ENCODE measurements at regions not wholly inside any gene's neighbourhood (a gene's known extent, or its start where the extent isn't known, plus 50 kb on each side); places are given as distances from the start of the nearest gene placed in this dataset.

DNA sequence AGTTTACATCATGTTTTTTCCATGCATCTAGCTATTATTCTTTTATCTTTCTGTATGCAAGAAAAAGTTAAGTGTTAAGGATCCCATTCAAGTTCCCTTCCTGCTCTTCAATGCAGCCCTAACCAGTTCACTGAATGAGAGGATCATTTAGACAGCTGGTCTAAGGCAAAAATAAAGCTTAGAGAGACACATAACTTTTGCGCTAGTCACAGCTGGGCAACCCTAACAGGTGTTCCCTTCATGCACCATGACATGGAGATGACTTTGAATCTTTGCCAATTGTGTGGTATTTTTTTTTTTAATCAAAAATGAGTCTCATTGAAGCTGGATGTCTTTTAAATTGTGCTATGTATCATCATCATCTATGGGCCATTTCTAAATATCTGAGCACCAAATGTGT is 393.8 kb upstream of the CYRIA start:
- no peaks in the 10 kb centered on the region for H3K4me1 Mint-ChIP-seq
- TF ChIP-seq, protein P1, sequence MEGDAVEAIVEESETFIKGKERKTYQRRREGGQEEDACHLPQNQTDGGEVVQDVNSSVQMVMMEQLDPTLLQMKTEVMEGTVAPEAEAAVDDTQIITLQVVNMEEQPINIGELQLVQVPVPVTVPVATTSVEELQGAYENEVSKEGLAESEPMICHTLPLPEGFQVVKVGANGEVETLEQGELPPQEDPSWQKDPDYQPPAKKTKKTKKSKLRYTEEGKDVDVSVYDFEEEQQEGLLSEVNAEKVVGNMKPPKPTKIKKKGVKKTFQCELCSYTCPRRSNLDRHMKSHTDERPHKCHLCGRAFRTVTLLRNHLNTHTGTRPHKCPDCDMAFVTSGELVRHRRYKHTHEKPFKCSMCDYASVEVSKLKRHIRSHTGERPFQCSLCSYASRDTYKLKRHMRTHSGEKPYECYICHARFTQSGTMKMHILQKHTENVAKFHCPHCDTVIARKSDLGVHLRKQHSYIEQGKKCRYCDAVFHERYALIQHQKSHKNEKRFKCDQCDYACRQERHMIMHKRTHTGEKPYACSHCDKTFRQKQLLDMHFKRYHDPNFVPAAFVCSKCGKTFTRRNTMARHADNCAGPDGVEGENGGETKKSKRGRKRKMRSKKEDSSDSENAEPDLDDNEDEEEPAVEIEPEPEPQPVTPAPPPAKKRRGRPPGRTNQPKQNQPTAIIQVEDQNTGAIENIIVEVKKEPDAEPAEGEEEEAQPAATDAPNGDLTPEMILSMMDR (IDR thresholded peaks at IDR 0.05; ENCODE audit: unreplicated experiment): no peak
- no peaks in the 10 kb centered on the region for H3K9me3 Mint-ChIP-seq
- no peak overlapping the region for H3K4me3 Mint-ChIP-seq
- no peak overlapping the region for H3K27ac Mint-ChIP-seq
- no peak for DNase-seq (ENCODE audit: low spot score in 2 of 2, unreplicated experiment in 2 of 2)
- H3K36me3 Mint-ChIP-seq: no peaks in the 10 kb centered on the region
- peaks cover 1% of the 10 kb centered on the region for H3K27me3 Mint-ChIP-seq (ENCODE audit: low read depth)

DNA sequence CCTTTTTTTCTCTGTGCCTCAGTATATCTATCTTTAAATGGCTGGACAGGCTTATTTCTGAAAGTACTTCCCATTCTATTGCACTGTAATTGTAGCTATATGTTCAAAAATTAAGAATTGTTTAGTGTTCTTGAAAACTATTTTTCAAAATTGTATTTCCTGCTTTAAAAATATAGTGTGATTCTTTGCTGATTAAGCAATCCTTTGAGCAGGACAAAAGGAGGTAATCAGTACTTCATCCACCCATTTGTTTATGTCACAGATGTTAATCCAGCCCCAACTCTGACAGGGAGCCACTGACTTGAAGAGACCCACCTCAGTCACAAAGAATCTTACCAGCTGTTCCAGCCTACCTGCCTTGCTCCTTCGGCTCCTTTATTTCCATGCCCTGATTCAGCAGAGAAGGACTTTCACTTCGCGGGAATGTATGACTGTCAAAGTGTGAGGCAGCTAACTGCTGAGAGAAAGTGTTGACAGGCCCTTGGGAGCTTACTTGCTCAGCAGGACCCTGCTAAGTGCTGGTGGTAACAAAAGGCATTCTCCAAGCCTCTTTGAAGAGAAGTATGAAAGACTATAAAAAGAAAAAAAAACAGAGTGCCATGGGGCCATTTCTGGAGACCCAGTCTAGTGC is 393.3 kb upstream of the CYRIA start:
- peaks cover 2% of the 10 kb centered on the region for H3K4me1 Mint-ChIP-seq
- H3K27ac Mint-ChIP-seq: no peak overlapping the region
- DNase-seq (ENCODE audit: low spot score in 2 of 2, unreplicated experiment in 2 of 2): no peak
- H3K27me3 Mint-ChIP-seq (ENCODE audit: low read depth): peaks cover 1% of the 10 kb centered on the region
- no peak overlapping the region for H3K4me3 Mint-ChIP-seq
- H3K9me3 Mint-ChIP-seq: no peaks in the 10 kb centered on the region
- no peaks in the 10 kb centered on the region for H3K36me3 Mint-ChIP-seq
- TF ChIP-seq, protein P1 (IDR thresholded peaks at IDR 0.05; ENCODE audit: unreplicated experiment): no peak

DNA sequence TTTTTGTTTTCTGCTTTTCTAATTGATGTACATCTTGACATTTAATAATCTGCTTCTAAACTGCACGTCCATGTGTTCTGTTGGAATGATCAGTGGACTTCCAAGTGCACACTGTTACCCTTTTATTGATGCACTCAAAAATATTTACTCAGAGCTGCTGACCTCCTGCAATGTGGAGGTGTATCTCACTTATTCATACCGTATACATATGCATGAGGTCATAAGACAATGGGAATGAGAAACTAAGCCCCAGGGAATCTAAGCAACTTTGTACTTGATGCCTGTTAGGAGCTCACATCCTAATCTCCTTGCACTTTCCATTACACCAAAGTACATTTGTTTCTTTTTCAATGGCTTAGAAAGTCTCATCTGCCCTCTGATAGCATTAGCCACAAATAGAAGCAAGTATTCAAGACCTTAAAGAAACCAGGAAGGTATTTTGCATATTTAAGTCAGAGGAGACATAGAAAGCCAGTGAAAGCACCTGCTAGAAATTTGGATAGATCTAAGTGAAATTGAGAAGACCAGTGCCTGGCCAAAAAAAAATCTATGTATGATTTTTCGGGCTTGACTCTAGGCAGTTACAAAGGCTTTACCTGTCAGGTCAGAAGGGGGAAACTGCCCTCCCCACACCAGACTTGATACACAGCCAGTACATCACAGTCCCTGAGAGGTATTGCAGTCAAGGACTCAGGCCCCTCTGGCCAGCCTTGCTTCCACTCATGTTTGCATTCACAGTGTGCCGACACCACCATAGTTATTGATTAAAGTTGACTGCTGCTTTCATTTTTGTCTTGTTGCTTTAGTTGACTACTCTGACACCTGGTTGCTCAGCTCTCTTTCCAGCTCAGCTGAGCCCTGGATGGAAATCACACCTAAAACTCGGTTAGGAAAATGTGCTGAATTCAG is 391.7 kb upstream of the CYRIA start:
- H3K27ac Mint-ChIP-seq: no peak overlapping the region
- H3K4me3 Mint-ChIP-seq: no peak overlapping the region
- no peaks in the 10 kb centered on the region for H3K36me3 Mint-ChIP-seq
- H3K27me3 Mint-ChIP-seq (ENCODE audit: low read depth): peaks cover 1% of the 10 kb centered on the region
- H3K4me1 Mint-ChIP-seq: peaks cover 3% of the 10 kb centered on the region
- TF ChIP-seq, protein P1 (IDR thresholded peaks at IDR 0.05; ENCODE audit: unreplicated experiment): no peak
- no peaks in the 10 kb centered on the region for H3K9me3 Mint-ChIP-seq
- no peak for DNase-seq (ENCODE audit: low spot score in 2 of 2, unreplicated experiment in 2 of 2)

DNA sequence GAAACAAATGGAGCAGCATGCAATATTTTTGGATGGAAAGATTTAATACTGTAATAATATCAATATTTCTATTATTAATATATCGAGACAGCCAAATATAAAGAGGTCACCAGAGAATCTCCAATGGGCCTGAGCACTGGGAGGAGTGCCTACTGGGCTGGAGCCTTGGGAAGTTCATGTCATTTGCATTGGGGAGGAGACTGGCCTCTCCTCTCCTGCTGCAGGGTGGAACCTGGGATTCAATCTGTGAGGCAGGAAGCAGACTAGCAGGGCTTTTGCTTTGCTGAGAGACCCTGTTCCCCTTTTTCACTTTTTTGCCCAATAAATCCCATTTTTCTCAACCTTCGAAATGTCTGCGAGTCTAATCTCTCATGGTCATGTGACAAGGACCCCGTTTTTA is 390.6 kb upstream of the CYRIA start:
- H3K27me3 Mint-ChIP-seq (ENCODE audit: low read depth): peaks cover 1% of the 10 kb centered on the region
- DNase-seq (ENCODE audit: low spot score in 2 of 2, unreplicated experiment in 2 of 2): no peak
- peaks cover 12% of the 10 kb centered on the region for H3K4me1 Mint-ChIP-seq
- H3K36me3 Mint-ChIP-seq: no peaks in the 10 kb centered on the region
- no peaks in the 10 kb centered on the region for H3K9me3 Mint-ChIP-seq
- no peak overlapping the region for H3K27ac Mint-ChIP-seq
- H3K4me3 Mint-ChIP-seq: no peak overlapping the region
- TF ChIP-seq, protein P1 (IDR thresholded peaks at IDR 0.05; ENCODE audit: unreplicated experiment): no peak

DNA sequence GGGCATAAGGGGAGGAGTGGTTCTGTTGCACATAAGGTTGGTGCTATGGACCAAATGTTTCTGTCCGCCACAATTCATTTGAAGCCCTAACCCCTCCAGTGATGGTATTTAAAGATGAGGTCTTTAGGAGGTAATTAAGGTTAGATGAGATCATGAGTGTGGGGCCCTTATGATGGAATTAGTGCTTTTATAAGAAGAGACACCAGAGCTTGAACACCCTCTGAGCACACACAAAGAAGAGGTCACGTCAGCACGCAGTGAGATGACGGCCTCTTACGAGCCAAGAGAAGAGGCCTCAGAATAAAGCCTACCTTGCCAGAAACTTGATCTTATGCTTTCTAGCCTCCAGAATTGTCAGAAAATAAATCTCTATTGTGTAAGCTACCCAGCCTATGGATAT is 386.4 kb upstream of the CYRIA start:
- H3K27ac Mint-ChIP-seq: no peak overlapping the region
- H3K36me3 Mint-ChIP-seq: no peaks in the 10 kb centered on the region
- TF ChIP-seq, protein P1 (IDR thresholded peaks at IDR 0.05; ENCODE audit: unreplicated experiment): no peak
- peaks cover 22% of the 10 kb centered on the region for H3K27me3 Mint-ChIP-seq (ENCODE audit: low read depth)
- no peak overlapping the region for H3K4me3 Mint-ChIP-seq
- peaks cover 3% of the 10 kb centered on the region for H3K9me3 Mint-ChIP-seq
- DNase-seq (ENCODE audit: low spot score in 2 of 2, unreplicated experiment in 2 of 2): no peak
- peaks cover 12% of the 10 kb centered on the region for H3K4me1 Mint-ChIP-seq
